GM21528 (cell line): ENCODE measurements at regions not wholly inside any gene's neighbourhood (a gene's known extent, or its start where the extent isn't known, plus 50 kb on each side); places are given as distances from the start of the nearest gene placed in this dataset.
"Not testable (repeated sequence)": the region's sequence is repeated elsewhere in the genome, so short reads cannot be mapped to it uniquely, and the experiment has no call there.

Experiments used
- ATAC-seq: cut with Tn5 transposase; IDR thresholded peaks from one replicate; pipeline ENCODE4 v1.9.1; 2021; ENCODE audit warnings: mild to moderate bottlenecking, moderate library complexity; ENCODE audit not compliant: unreplicated experiment, low FRiP score

- no peak for ATAC-seq
Observed at GRCh38 chr10:53447576-53447975, 675.0 kb upstream of the MBL2 start.

- ATAC-seq = no peak
Observed at GRCh38 chr10:53441843-53442242, 669.3 kb upstream of the MBL2 start.

- ATAC-seq = no peak
Observed at GRCh38 chr10:53440601-53441000, 668.0 kb upstream of the MBL2 start.

- ATAC-seq = not testable (repeated sequence)
Observed at GRCh38 chr10:53439075-53439474, 666.5 kb upstream of the MBL2 start.

- no peak for ATAC-seq
Observed at GRCh38 chr10:53434413-53434812, 661.8 kb upstream of the MBL2 start.

- ATAC-seq = no peak
Observed at GRCh38 chr10:53432035-53432434, 659.5 kb upstream of the MBL2 start.

GRCh38 chr10:53430974-53431373, 658.4 kb upstream of the MBL2 start:
- no peak for ATAC-seq

- no peak for ATAC-seq
Observed at GRCh38 chr10:53430127-53430891, 657.7 kb upstream of the MBL2 start.

GRCh38 chr10:53422223-53422888, 649.8 kb upstream of the MBL2 start:
- ATAC-seq = no peak

- ATAC-seq = no peak
Observed at GRCh38 chr10:53412651-53413050, 640.1 kb upstream of the MBL2 start.

GRCh38 chr10:53406532-53406931, 633.9 kb upstream of the MBL2 start:
- ATAC-seq = no peak

GRCh38 chr10:53403688-53404087, 631.1 kb upstream of the MBL2 start:
- ATAC-seq = no peak

- no peak for ATAC-seq
Observed at GRCh38 chr10:53402594-53402993, 630.0 kb upstream of the MBL2 start.

- no peak for ATAC-seq
Observed at GRCh38 chr10:53401536-53401935, 629.0 kb upstream of the MBL2 start.

- no peak for ATAC-seq
Observed at GRCh38 chr10:53396876-53397275, 624.3 kb upstream of the MBL2 start.

GRCh38 chr10:53395449-53395848, 622.9 kb upstream of the MBL2 start:
- ATAC-seq = no peak

GRCh38 chr10:53387562-53387961, 615.0 kb upstream of the MBL2 start:
- ATAC-seq = no peak

- no peak for ATAC-seq
Observed at GRCh38 chr10:53382543-53382942, 610.0 kb upstream of the MBL2 start.

GRCh38 chr10:53379956-53380355, 607.4 kb upstream of the MBL2 start:
- no peak for ATAC-seq

- no peak for ATAC-seq
Observed at GRCh38 chr10:53370347-53370746, 597.8 kb upstream of the MBL2 start.

- ATAC-seq = no peak
Observed at GRCh38 chr10:53361936-53362335, 589.4 kb upstream of the MBL2 start.

- no peak for ATAC-seq
Observed at GRCh38 chr10:53361281-53361680, 588.7 kb upstream of the MBL2 start.
